ENCODE measurements at regions not wholly inside any gene's neighbourhood (a gene's known extent, or its start where the extent isn't known, plus 50 kb on each side); places are given as distances from the start of the nearest gene placed in this dataset.

- no peaks in the 10 kb centered on the region for H3K9me2 ChIP-seq (replicated peaks; ENCODE audit: low read depth, low read length)
- TF ChIP-seq CTCF (conservative IDR thresholded peaks at IDR 0.05; ENCODE audit: low read length) = no peak
- no peak for TF ChIP-seq EZH2phosphoT487 (IDR thresholded peaks at IDR 0.05; ENCODE audit: borderline replicate concordance)
- H2AFZ ChIP-seq (ENCODE audit: low read length) = no peak overlapping the region
- H3K9ac ChIP-seq (ENCODE audit: low read depth, low read length, poor library complexity, severe bottlenecking) = no peak overlapping the region
- no peak overlapping the region for H3K4me2 ChIP-seq (ENCODE audit: low read depth, low read length, poor library complexity, severe bottlenecking)
- H3K4me3 ChIP-seq (ENCODE audit: low read length, poor library complexity, severe bottlenecking) = no peak overlapping the region
- H3K27me3 ChIP-seq (ENCODE audit: insufficient read depth, low read length, poor library complexity, severe bottlenecking) = no peaks in the 10 kb centered on the region
- no peaks in the 10 kb centered on the region for H3K4me1 ChIP-seq (ENCODE audit: insufficient read depth, low read length, poor library complexity, severe bottlenecking)
- no peaks in the 10 kb centered on the region for H3F3A ChIP-seq (ENCODE audit: low read depth)
- no peaks in the 10 kb centered on the region for H3K79me2 ChIP-seq (ENCODE audit: insufficient read depth, low read length)
- no peaks in the 10 kb centered on the region; the same call in 1 of the 2 replicates for H3K9me3 ChIP-seq (ENCODE audit: insufficient read depth, low read depth, low read length)
- no peaks in the 10 kb centered on the region for H3K36me3 ChIP-seq (ENCODE audit: insufficient read depth, low read length)
- no peaks in the 10 kb centered on the region for H4K20me1 ChIP-seq (ENCODE audit: insufficient read depth, low read length, poor library complexity, severe bottlenecking)
Observed at GRCh38 chr2:34307636-34308035, 708.5 kb upstream of the FAM98A start.

- TF ChIP-seq EZH2phosphoT487 (IDR thresholded peaks at IDR 0.05; ENCODE audit: borderline replicate concordance) (no peak), CTCF (conservative IDR thresholded peaks at IDR 0.05; ENCODE audit: low read length) (no peak)
- H3K4me1 ChIP-seq (ENCODE audit: insufficient read depth, low read length, poor library complexity, severe bottlenecking) = no peaks in the 10 kb centered on the region
- H2AFZ ChIP-seq (ENCODE audit: low read length) = no peak overlapping the region
- H3K27me3 ChIP-seq (ENCODE audit: insufficient read depth, low read length, poor library complexity, severe bottlenecking) = no peaks in the 10 kb centered on the region
- no peak overlapping the region for H3K4me2 ChIP-seq (ENCODE audit: low read depth, low read length, poor library complexity, severe bottlenecking)
- no peaks in the 10 kb centered on the region; the same call in 1 of the 2 replicates for H3K9me3 ChIP-seq (ENCODE audit: insufficient read depth, low read depth, low read length)
- no peak overlapping the region for H3K4me3 ChIP-seq (ENCODE audit: low read length, poor library complexity, severe bottlenecking)
- H3K9ac ChIP-seq (ENCODE audit: low read depth, low read length, poor library complexity, severe bottlenecking) = no peak overlapping the region
- no peaks in the 10 kb centered on the region for H3F3A ChIP-seq (ENCODE audit: low read depth)
- H4K20me1 ChIP-seq (ENCODE audit: insufficient read depth, low read length, poor library complexity, severe bottlenecking) = no peaks in the 10 kb centered on the region
- no peaks in the 10 kb centered on the region for H3K9me2 ChIP-seq (replicated peaks; ENCODE audit: low read depth, low read length)
- no peaks in the 10 kb centered on the region for H3K79me2 ChIP-seq (ENCODE audit: insufficient read depth, low read length)
- H3K36me3 ChIP-seq (ENCODE audit: insufficient read depth, low read length) = no peaks in the 10 kb centered on the region
Observed at GRCh38 chr2:34306745-34307144, 707.6 kb upstream of the FAM98A start.

- Histone ChIP-seq H3K79me2 (ENCODE audit: insufficient read depth, low read length) (no peaks in the 10 kb centered on the region), H2AFZ (ENCODE audit: low read length) (no peak overlapping the region), H3K9me2 (replicated peaks; ENCODE audit: low read depth, low read length) (no peaks in the 10 kb centered on the region), H3K4me3 (ENCODE audit: low read length, poor library complexity, severe bottlenecking) (no peak overlapping the region), H3K4me1 (ENCODE audit: insufficient read depth, low read length, poor library complexity, severe bottlenecking) (no peaks in the 10 kb centered on the region), H3F3A (ENCODE audit: low read depth) (no peaks in the 10 kb centered on the region), H3K9me3 (ENCODE audit: insufficient read depth, low read depth, low read length) (no peaks in the 10 kb centered on the region; the same call in 1 of the 2 replicates), H3K27me3 (ENCODE audit: insufficient read depth, low read length, poor library complexity, severe bottlenecking) (no peaks in the 10 kb centered on the region), H3K9ac (ENCODE audit: low read depth, low read length, poor library complexity, severe bottlenecking) (no peak overlapping the region), H3K36me3 (ENCODE audit: insufficient read depth, low read length) (no peaks in the 10 kb centered on the region), H4K20me1 (ENCODE audit: insufficient read depth, low read length, poor library complexity, severe bottlenecking) (no peaks in the 10 kb centered on the region), H3K4me2 (ENCODE audit: low read depth, low read length, poor library complexity, severe bottlenecking) (no peak overlapping the region)
- TF ChIP-seq EZH2phosphoT487 (IDR thresholded peaks at IDR 0.05; ENCODE audit: borderline replicate concordance) (no peak), CTCF (conservative IDR thresholded peaks at IDR 0.05; ENCODE audit: low read length) (no peak)
Observed at GRCh38 chr2:34305587-34305986, 706.5 kb upstream of the FAM98A start.
